ENCODE measurements at regions not wholly inside any gene's neighbourhood (a gene's known extent, or its start where the extent isn't known, plus 50 kb on each side); places are given as distances from the start of the nearest gene placed in this dataset.

DNA sequence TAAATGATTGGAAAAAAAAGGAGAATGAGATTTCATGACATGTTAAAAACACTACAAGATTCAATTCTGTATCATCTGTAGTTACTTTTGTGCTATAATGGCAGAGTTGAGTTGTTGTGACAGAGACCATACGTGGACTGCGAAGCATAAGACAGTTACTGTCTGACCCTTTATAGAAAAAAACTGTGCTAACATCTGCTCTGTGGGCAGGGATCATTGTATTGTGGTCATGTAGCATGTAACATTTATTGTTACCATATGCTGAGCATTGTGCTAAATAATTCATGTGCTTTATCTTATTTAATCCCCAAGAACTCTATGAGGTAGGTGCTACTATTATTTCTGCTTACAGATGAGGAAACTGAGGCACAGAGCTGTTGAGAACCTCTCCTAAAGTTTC lies 147.3 kb upstream of the HMHB1 start:
- Histone ChIP-seq H3K4me1 (ENCODE audit: control extremely low read depth in 1 of 4, control insufficient read depth in 4 of 4, insufficient read depth in 4 of 4, low read length in 3 of 4) (no peaks in the 10 kb centered on the region), H3K27ac (ENCODE audit: insufficient read depth in 1 of 2, low read depth in 1 of 2, low read length in 2 of 2, poor library complexity in 1 of 2, severe bottlenecking in 2 of 2) (no peak overlapping the region), H3K27me3 (replicated peaks in 2 of 5; ENCODE audit: control insufficient read depth in 4 of 5, insufficient read depth in 5 of 5, low read length in 4 of 5) (no peaks in the 10 kb centered on the region), H3K4me3 (ENCODE audit: control insufficient read depth in 1 of 7, extremely low read depth in 1 of 7, insufficient read depth in 4 of 7, low read depth in 2 of 7, low read length in 6 of 7) (no peak overlapping the region), H3K9me3 (ENCODE audit: control extremely low read depth in 1 of 5, control insufficient read depth in 4 of 5, insufficient read depth in 2 of 5, low read depth in 1 of 5, low read length in 4 of 5) (no peaks in the 10 kb centered on the region), H3K36me3 (ENCODE audit: control insufficient read depth in 4 of 4, insufficient read depth in 4 of 4, low read length in 3 of 4) (no peaks in the 10 kb centered on the region)
- WGBS (ENCODE audit: insufficient coverage): 100% methylated on average over 1 of the region's 2 CpGs
- no peak for DNase-seq
- POLR2A ChIA-PET: no interaction called here
- CTCF ChIA-PET: interaction anchor here (1.2 kb wide), 1 partner anchor 12 kb away, joined by 3 read pairs; no protein-coding TSS in a partner anchor

DNA sequence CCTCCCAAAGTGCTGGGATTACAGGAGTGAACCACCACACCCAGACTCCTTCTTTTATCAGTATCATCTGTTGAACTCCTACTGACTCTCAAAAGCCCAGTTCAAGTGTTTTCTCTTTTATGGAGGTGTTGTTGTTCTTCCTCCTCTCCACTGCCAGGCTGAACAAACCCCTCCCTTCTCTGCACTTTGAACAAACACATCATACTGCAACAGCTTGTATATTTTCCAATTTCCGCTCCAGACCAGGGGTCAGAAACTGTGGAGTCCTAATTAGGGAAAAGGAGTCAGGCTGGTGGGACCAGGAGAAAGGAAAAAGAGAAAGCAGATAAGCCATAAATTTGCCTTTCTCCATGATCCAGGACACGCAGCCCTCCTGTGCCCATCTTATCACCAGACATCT lies 148.1 kb upstream of the HMHB1 start:
- H3K4me1 ChIP-seq (ENCODE audit: control extremely low read depth in 1 of 4, control insufficient read depth in 4 of 4, insufficient read depth in 4 of 4, low read length in 3 of 4): no peaks in the 10 kb centered on the region
- 89% methylated on average over 2 of the region's 2 CpGs for WGBS (ENCODE audit: insufficient coverage)

DNA sequence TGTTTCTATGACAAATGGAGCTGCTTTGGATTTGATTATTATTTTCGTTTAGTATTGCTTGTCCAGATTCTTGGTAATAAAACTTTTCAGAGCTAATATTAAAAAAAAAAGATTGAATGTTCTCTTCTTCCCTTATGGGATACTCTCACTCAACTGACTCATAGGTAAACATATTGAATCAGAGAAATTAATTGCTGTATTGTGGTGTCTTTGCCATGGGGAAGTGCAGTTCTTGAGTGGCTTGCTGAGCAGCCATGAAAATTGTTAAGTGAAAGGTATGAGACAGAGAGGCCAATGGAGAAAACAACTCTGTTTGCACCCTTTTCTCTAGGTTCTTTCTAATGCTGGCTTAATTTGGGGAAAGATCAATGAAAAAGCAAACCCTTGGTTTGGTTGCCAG lies 149.9 kb upstream of the HMHB1 start:
- Histone ChIP-seq H3K4me3 (ENCODE audit: control insufficient read depth in 1 of 7, extremely low read depth in 1 of 7, insufficient read depth in 4 of 7, low read depth in 2 of 7, low read length in 6 of 7) (no peak overlapping the region), H3K27me3 (replicated peaks in 2 of 5; ENCODE audit: control insufficient read depth in 4 of 5, insufficient read depth in 5 of 5, low read length in 4 of 5) (no peaks in the 10 kb centered on the region), H3K27ac (ENCODE audit: insufficient read depth in 1 of 2, low read depth in 1 of 2, low read length in 2 of 2, poor library complexity in 1 of 2, severe bottlenecking in 2 of 2) (no peak overlapping the region), H3K36me3 (ENCODE audit: control insufficient read depth in 4 of 4, insufficient read depth in 4 of 4, low read length in 3 of 4) (no peaks in the 10 kb centered on the region), H3K9me3 (ENCODE audit: control extremely low read depth in 1 of 5, control insufficient read depth in 4 of 5, insufficient read depth in 2 of 5, low read depth in 1 of 5, low read length in 4 of 5) (no peaks in the 10 kb centered on the region), H3K4me1 (ENCODE audit: control extremely low read depth in 1 of 4, control insufficient read depth in 4 of 4, insufficient read depth in 4 of 4, low read length in 3 of 4) (no peaks in the 10 kb centered on the region)
- no peak for DNase-seq
- no CpG with 5 or more reads among the region's 1 CpG for WGBS (ENCODE audit: insufficient coverage)
- CTCF ChIA-PET: no interaction called here
- POLR2A ChIA-PET: no interaction called here

More for the DNA sequence above, 148.1 kb upstream of the HMHB1 start:
- Histone ChIP-seq H3K27me3 (replicated peaks in 2 of 5; ENCODE audit: control insufficient read depth in 4 of 5, insufficient read depth in 5 of 5, low read length in 4 of 5) (no peaks in the 10 kb centered on the region), H3K27ac (ENCODE audit: insufficient read depth in 1 of 2, low read depth in 1 of 2, low read length in 2 of 2, poor library complexity in 1 of 2, severe bottlenecking in 2 of 2) (no peak overlapping the region), H3K4me3 (ENCODE audit: control insufficient read depth in 1 of 7, extremely low read depth in 1 of 7, insufficient read depth in 4 of 7, low read depth in 2 of 7, low read length in 6 of 7) (no peak overlapping the region), H3K9me3 (ENCODE audit: control extremely low read depth in 1 of 5, control insufficient read depth in 4 of 5, insufficient read depth in 2 of 5, low read depth in 1 of 5, low read length in 4 of 5) (no peaks in the 10 kb centered on the region), H3K36me3 (ENCODE audit: control insufficient read depth in 4 of 4, insufficient read depth in 4 of 4, low read length in 3 of 4) (no peaks in the 10 kb centered on the region)
- no peak for DNase-seq
- POLR2A ChIA-PET: no interaction called here
- CTCF ChIA-PET: no interaction called here

DNA sequence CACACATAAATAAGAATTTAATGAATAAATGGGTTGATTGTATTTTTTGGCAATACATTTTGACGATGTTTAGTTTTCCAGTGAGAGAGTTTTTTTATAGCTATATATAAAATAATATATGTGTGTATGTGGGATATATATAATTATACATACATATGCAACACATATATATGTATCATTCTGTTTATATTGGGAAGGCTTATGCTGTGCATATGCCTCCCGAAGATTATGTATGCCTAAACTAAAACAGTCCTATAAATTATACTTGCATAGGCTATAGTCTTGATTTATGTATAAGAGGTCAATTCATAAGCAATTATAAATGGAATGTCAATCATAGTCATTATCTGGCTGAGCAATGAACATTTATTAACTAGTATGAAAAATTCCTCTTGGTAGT lies 151.3 kb upstream of the HMHB1 start:
- no peaks in the 10 kb centered on the region for H3K9me3 ChIP-seq (ENCODE audit: control extremely low read depth in 1 of 5, control insufficient read depth in 4 of 5, insufficient read depth in 2 of 5, low read depth in 1 of 5, low read length in 4 of 5)
- H3K4me1 ChIP-seq (ENCODE audit: control extremely low read depth in 1 of 4, control insufficient read depth in 4 of 4, insufficient read depth in 4 of 4, low read length in 3 of 4): no peaks in the 10 kb centered on the region
- POLR2A ChIA-PET: no interaction called here
- H3K4me3 ChIP-seq (ENCODE audit: control insufficient read depth in 1 of 7, extremely low read depth in 1 of 7, insufficient read depth in 4 of 7, low read depth in 2 of 7, low read length in 6 of 7): no peak overlapping the region
- no peaks in the 10 kb centered on the region for H3K27me3 ChIP-seq (replicated peaks in 2 of 5; ENCODE audit: control insufficient read depth in 4 of 5, insufficient read depth in 5 of 5, low read length in 4 of 5)
- no peak for DNase-seq
- H3K36me3 ChIP-seq (ENCODE audit: control insufficient read depth in 4 of 4, insufficient read depth in 4 of 4, low read length in 3 of 4): no peaks in the 10 kb centered on the region
- H3K27ac ChIP-seq (ENCODE audit: insufficient read depth in 1 of 2, low read depth in 1 of 2, low read length in 2 of 2, poor library complexity in 1 of 2, severe bottlenecking in 2 of 2): no peak overlapping the region
- CTCF ChIA-PET: no interaction called here
- no CpG with 5 or more reads among the region's 2 CpGs for WGBS (ENCODE audit: insufficient coverage)

DNA sequence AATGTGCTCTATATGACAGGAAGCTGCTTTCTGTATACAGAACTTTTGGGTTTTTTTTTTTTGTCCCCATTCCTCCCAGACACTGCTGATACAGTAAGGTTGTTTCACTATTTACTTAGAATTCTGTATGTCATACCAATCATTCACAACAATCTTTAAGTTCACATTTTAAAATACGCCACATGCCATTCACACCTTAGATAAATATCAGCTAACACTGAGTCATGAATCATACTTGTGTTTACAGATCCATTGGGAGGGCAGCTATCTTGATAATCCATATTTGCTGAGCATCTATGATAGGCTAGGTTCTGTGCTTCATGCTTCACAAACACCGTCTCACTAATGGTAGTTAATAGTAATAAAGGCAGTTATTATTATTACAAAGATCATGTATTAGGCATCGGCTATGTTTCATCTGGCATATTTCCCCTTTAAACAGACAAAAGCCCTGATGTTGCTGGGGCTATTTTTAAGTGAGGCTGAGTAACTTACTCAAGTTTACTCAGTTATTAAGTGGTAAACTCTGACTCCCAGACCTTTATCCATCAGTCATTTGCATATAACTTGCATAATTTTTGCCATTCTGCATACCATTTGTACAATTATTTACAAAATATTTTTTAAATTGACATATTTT lies 152.2 kb upstream of the HMHB1 start:
- POLR2A ChIA-PET: no interaction called here
- Histone ChIP-seq H3K36me3 (ENCODE audit: control insufficient read depth in 4 of 4, insufficient read depth in 4 of 4, low read length in 3 of 4) (no peaks in the 10 kb centered on the region), H3K4me1 (ENCODE audit: control extremely low read depth in 1 of 4, control insufficient read depth in 4 of 4, insufficient read depth in 4 of 4, low read length in 3 of 4) (no peaks in the 10 kb centered on the region), H3K27ac (ENCODE audit: insufficient read depth in 1 of 2, low read depth in 1 of 2, low read length in 2 of 2, poor library complexity in 1 of 2, severe bottlenecking in 2 of 2) (no peak overlapping the region), H3K4me3 (ENCODE audit: control insufficient read depth in 1 of 7, extremely low read depth in 1 of 7, insufficient read depth in 4 of 7, low read depth in 2 of 7, low read length in 6 of 7) (no peak overlapping the region), H3K27me3 (replicated peaks in 2 of 5; ENCODE audit: control insufficient read depth in 4 of 5, insufficient read depth in 5 of 5, low read length in 4 of 5) (no peaks in the 10 kb centered on the region), H3K9me3 (ENCODE audit: control extremely low read depth in 1 of 5, control insufficient read depth in 4 of 5, insufficient read depth in 2 of 5, low read depth in 1 of 5, low read length in 4 of 5) (no peaks in the 10 kb centered on the region)
- CTCF ChIA-PET: no interaction called here
- no peak for DNase-seq
- WGBS (ENCODE audit: insufficient coverage): no CpG with 5 or more reads among the region's 3 CpGs

DNA sequence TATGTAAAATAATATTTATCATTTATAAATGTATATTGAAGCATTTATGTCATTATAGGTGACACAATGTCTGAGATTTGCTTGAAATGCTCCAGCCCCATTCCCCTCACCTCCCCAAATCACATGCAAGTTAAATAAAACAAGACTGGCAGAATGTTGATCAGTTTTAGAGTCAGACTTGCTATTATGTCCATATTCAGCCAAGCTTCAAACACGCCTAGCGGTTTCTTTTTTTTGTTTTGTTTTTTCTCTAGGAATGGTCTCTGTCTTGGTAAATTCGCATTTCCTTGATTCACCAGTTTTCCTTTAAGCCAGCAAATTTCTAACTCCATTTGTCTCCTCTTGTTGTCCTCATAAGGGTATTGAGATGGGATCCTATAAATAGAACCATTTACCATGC lies 153.0 kb upstream of the HMHB1 start:
- Histone ChIP-seq H3K4me3 (ENCODE audit: control insufficient read depth in 1 of 7, extremely low read depth in 1 of 7, insufficient read depth in 4 of 7, low read depth in 2 of 7, low read length in 6 of 7) (no peak overlapping the region), H3K9me3 (ENCODE audit: control extremely low read depth in 1 of 5, control insufficient read depth in 4 of 5, insufficient read depth in 2 of 5, low read depth in 1 of 5, low read length in 4 of 5) (peaks cover 0 to 1% (median 0%) of the 10 kb centered on the region in 5 experiments), H3K36me3 (ENCODE audit: control insufficient read depth in 4 of 4, insufficient read depth in 4 of 4, low read length in 3 of 4) (no peaks in the 10 kb centered on the region), H3K27ac (ENCODE audit: insufficient read depth in 1 of 2, low read depth in 1 of 2, low read length in 2 of 2, poor library complexity in 1 of 2, severe bottlenecking in 2 of 2) (no peak overlapping the region), H3K27me3 (replicated peaks in 2 of 5; ENCODE audit: control insufficient read depth in 4 of 5, insufficient read depth in 5 of 5, low read length in 4 of 5) (no peaks in the 10 kb centered on the region), H3K4me1 (ENCODE audit: control extremely low read depth in 1 of 4, control insufficient read depth in 4 of 4, insufficient read depth in 4 of 4, low read length in 3 of 4) (no peaks in the 10 kb centered on the region)
- WGBS (ENCODE audit: insufficient coverage): 100% methylated on average over 2 of the region's 3 CpGs
- POLR2A ChIA-PET: no interaction called here
- no peak for DNase-seq
- CTCF ChIA-PET: no interaction called here

DNA sequence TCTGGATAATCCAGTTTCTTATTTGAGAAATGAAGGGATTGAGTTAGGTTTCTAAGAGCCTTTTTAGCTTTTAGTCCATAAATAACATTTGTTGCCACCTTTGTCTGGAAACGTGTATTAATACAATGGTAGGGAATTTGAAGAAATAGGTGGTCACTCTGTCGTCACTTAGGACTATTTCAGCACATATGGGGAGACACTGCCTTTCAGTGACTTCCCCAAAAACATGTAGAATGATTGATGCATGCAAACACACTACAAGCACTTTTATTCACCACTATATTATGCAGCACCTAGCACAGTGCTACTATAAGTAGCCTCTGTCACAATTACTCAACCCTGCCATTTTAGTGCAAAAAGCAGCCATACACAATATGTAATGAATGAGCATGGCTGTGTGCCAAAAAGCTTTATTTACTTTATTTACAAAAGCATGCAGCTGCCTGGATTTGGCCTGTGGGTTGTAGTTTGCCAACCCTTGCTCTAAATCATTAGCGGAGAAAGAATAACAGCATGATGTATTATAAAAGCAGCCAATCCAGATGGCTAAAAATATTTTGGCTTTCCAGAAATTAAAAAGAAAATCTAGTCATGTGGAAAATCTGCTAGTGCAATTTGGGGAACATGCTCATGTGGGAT lies 154.2 kb upstream of the HMHB1 start:
- Histone ChIP-seq H3K4me3 (ENCODE audit: control insufficient read depth in 1 of 7, extremely low read depth in 1 of 7, insufficient read depth in 4 of 7, low read depth in 2 of 7, low read length in 6 of 7) (no peak overlapping the region), H3K4me1 (ENCODE audit: control extremely low read depth in 1 of 4, control insufficient read depth in 4 of 4, insufficient read depth in 4 of 4, low read length in 3 of 4) (no peaks in the 10 kb centered on the region), H3K27ac (ENCODE audit: insufficient read depth in 1 of 2, low read depth in 1 of 2, low read length in 2 of 2, poor library complexity in 1 of 2, severe bottlenecking in 2 of 2) (no peak overlapping the region), H3K27me3 (replicated peaks in 2 of 5; ENCODE audit: control insufficient read depth in 4 of 5, insufficient read depth in 5 of 5, low read length in 4 of 5) (no peaks in the 10 kb centered on the region), H3K36me3 (ENCODE audit: control insufficient read depth in 4 of 4, insufficient read depth in 4 of 4, low read length in 3 of 4) (no peaks in the 10 kb centered on the region), H3K9me3 (ENCODE audit: control extremely low read depth in 1 of 5, control insufficient read depth in 4 of 5, insufficient read depth in 2 of 5, low read depth in 1 of 5, low read length in 4 of 5) (peaks cover 0 to 2% (median 0%) of the 10 kb centered on the region in 5 experiments)
- ChIA-PET CTCF (no interaction called here), POLR2A (no interaction called here)
- DNase-seq: no peak
- WGBS (ENCODE audit: insufficient coverage): 100% methylated on average over 1 of the region's 3 CpGs

Measured in common myeloid progenitor, CD34-positive (primary cell).